ENCODE measurements at regions not wholly inside any gene's neighbourhood (a gene's known extent, or its start where the extent isn't known, plus 50 kb on each side); places are given as distances from the start of the nearest gene placed in this dataset.
"Not testable (repeated sequence)": the region's sequence is repeated elsewhere in the genome, so short reads cannot be mapped to it uniquely, and the experiment has no call there.

DNA sequence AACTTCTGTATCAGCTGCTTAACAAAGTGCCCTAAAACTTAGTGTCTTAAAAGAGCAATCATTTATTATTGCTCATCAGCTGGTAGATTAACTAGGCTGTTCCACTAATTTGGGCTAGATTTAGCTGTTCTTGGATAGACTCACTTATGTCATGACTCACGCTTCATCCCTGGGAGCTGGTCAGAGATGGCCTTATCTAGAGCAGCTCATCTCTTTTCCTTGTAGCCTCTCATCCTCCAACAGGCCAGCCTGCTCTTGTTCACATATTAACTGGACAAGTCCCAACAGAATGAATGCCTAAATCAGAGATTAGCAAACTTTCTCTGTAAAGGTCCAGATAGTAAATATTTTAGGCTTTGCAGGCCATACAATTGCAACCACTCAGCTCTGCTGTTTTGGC lies 66.9 kb upstream of the PLAAT1 start:
- Mint-ChIP-seq H3K4me3 (no peak overlapping the region), H3K9me3 (ENCODE audit: low read depth) (no peaks in the 10 kb centered on the region)
- POLR2A ChIA-PET = no interaction called here

DNA sequence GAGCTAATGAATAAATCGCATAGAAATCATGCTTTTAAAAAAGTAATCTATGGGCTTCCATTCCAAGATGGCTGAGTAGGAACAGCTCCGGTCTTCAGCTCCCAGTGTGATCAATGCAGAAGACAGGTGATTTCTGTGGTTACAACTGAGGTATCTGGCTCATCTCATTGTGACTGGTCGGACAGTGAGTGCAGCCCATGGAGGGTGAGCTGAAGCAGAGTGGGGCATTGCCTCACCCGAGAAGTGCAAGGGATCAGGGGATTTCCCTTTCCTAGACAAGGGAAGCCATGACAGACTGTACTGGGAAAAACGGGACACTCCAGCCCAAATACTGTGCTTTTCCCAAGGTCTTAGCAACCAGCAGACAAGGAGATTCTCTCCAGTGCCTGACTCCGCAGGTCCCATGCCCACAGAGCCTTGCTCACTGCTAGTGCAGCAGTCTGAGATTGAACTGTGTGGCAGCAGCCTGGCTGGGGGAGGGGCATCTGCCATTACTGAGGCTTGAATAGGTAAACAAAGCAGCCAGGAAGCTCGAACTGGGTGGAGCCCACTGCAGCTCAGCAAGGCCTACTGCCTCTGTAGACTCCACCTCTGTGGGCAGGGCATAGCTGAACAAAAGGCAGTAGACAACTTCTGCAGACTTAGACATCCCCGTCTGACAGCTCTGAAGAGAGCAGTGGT lies 61.5 kb upstream of the PLAAT1 start:
- intact Hi-C loops (cut with DNase I, micrococcal nuclease); ATAC-seq; H3K27me3 Mint-ChIP-seq; DNase-seq; H3K4me3 Mint-ChIP-seq; CTCF ChIA-PET; H3K36me3 Mint-ChIP-seq (ENCODE audit: low read depth); H3K27ac Mint-ChIP-seq; H3K4me1 Mint-ChIP-seq; H3K9me3 Mint-ChIP-seq (ENCODE audit: low read depth): not testable (repeated sequence)
- POLR2A ChIA-PET = interaction anchor here (0.6 kb wide), 1 partner anchor 265 kb away, joined by 8 read pairs; no protein-coding TSS in a partner anchor

More for the DNA sequence above, 66.9 kb upstream of the PLAAT1 start:
- Mint-ChIP-seq H3K4me1 (no peaks in the 10 kb centered on the region), H3K36me3 (ENCODE audit: low read depth) (no peaks in the 10 kb centered on the region), H3K27ac (no peak overlapping the region), H3K27me3 (peaks cover 5% of the 10 kb centered on the region)
- ATAC-seq (no peak), DNase-seq (no peak)
- intact Hi-C loops (cut with DNase I, micrococcal nuclease) = no loop called here
- CTCF ChIA-PET = no interaction called here

GRCh38 chr3:193187070-193187722 lies 53.8 kb upstream of the PLAAT1 start:
- DNase-seq (no peak), ATAC-seq (no peak)
- H3K4me3 Mint-ChIP-seq = no peak overlapping the region
- peaks cover 8% of the 10 kb centered on the region for H3K27me3 Mint-ChIP-seq
- intact Hi-C loops (cut with DNase I, micrococcal nuclease) = no loop called here
- no peaks in the 10 kb centered on the region for H3K9me3 Mint-ChIP-seq (ENCODE audit: low read depth)
- ChIA-PET CTCF (no interaction called here), POLR2A (interaction anchor here (0.7 kb wide), 1 partner anchor 166 kb away, joined by 3 read pairs; no protein-coding TSS in a partner anchor)
- H3K27ac Mint-ChIP-seq = no peak overlapping the region
- no peaks in the 10 kb centered on the region for H3K4me1 Mint-ChIP-seq
- H3K36me3 Mint-ChIP-seq (ENCODE audit: low read depth) = no peaks in the 10 kb centered on the region

- no peak overlapping the region for H3K27ac Mint-ChIP-seq
- ATAC-seq (peak; percentile 30), DNase-seq (peak; percentile 19)
- ChIA-PET POLR2A (no interaction called here), CTCF (no interaction called here)
- H3K36me3 Mint-ChIP-seq (ENCODE audit: low read depth) = no peaks in the 10 kb centered on the region
- H3K4me3 Mint-ChIP-seq = no peak overlapping the region
- no peaks in the 10 kb centered on the region for H3K9me3 Mint-ChIP-seq (ENCODE audit: low read depth)
- no peaks in the 10 kb centered on the region for H3K4me1 Mint-ChIP-seq
- intact Hi-C loops (cut with DNase I, micrococcal nuclease) = loop anchor here in 1 of 2 experiments (1.0 kb wide), 1 partner anchor 382 kb away; no protein-coding TSS in a partner anchor
- peaks cover 10% of the 10 kb centered on the region for H3K27me3 Mint-ChIP-seq
Measured at GRCh38 chr3:193190146-193190786, 50.8 kb upstream of the PLAAT1 start.

All from activated CD4-positive, alpha-beta T cell treated with anti-CD3 and anti-CD28 coated beads for 36 hours (primary cell).